RWPE2 (cell line): ENCODE measurements at regions not wholly inside any gene's neighbourhood (a gene's known extent, or its start where the extent isn't known, plus 50 kb on each side); places are given as distances from the start of the nearest gene placed in this dataset.

Experiments
- ATAC-seq: fragments of 200-7000 bp; cut with Tn5 transposase; 3 replicates; pipeline ENCODE4 v1.9.1; 2021; ENCODE audit warnings: low read depth
- DNase-seq: peaks from one replicate; pipeline ENCODE4 v3.0.0-alpha.2; 2020; ENCODE audit warnings: low spot score
- H3K27ac ChIP-seq: fragments of 450-650 bp; 2 replicates; pipeline ENCODE4 v1.5.1; 2017; ENCODE audit warnings: mild to moderate bottlenecking; ENCODE audit not compliant: poor library complexity, severe bottlenecking
- H3K27me3 ChIP-seq: fragments of 250-450 bp; sonication (Bioruptor Pico); 2 replicates; pipeline ENCODE4 v1.5.1; 2021; ENCODE audit warnings: mild to moderate bottlenecking, moderate library complexity; ENCODE audit not compliant: insufficient read depth, poor library complexity, severe bottlenecking
- H3K36me3 ChIP-seq: fragments of 250-450 bp; sonication (Bioruptor Pico); 2 replicates; pipeline ENCODE4 v1.5.1; 2020; ENCODE audit warnings: low read depth, mild to moderate bottlenecking, moderate library complexity
- H3K4me1 ChIP-seq: fragments of 250-450 bp; sonication (Bioruptor Pico); 2 replicates; pipeline ENCODE4 v1.5.1; 2021; ENCODE audit warnings: mild to moderate bottlenecking, moderate library complexity; ENCODE audit not compliant: insufficient read depth, poor library complexity, severe bottlenecking
- H3K4me3 ChIP-seq: fragments of 250-450 bp; sonication (Bioruptor Pico); 2 replicates; pipeline ENCODE4 v1.5.1; 2021; ENCODE audit warnings: mild to moderate bottlenecking, moderate library complexity; ENCODE audit not compliant: severe bottlenecking
- H3K9me3 ChIP-seq: fragments of 250-450 bp; sonication (Bioruptor Pico); 2 replicates; pipeline ENCODE4 v1.5.1; 2021; ENCODE audit warnings: mild to moderate bottlenecking, moderate library complexity; ENCODE audit not compliant: severe bottlenecking
- TF ChIP-seq, protein P1 (sequence below): fragments of 450-650 bp; IDR thresholded peaks from one replicate; pipeline ENCODE4 v1.5.1; 2017; ENCODE audit warnings: mild to moderate bottlenecking, moderate library complexity; ENCODE audit not compliant: poor library complexity, severe bottlenecking

DNA sequence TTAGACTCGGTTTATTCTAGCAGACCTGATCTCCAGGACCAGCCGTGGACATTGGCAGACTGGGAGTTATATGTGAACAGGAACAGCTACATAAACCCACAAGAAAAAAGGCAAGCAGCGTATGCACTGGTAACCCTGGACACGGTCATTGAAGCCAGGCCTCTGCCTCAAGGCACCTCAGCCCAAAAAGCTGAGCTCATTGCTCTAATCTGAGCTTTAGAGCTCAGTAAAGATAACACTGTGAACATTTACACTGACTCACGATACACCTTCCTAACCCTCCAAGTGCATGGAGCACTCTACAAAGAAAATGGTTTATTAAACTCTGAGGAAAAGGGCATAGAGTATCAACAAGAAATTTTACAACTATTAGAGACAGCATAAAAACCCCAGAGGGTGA is 148.9 kb upstream of the FGF16 start:
- DNase-seq (no peak), ATAC-seq (no peak)
- Histone ChIP-seq H3K9me3 (no peaks in the 10 kb centered on the region), H3K27me3 (no peaks in the 10 kb centered on the region), H3K4me3 (no peak overlapping the region), H3K27ac (no peak overlapping the region), H3K4me1 (no peaks in the 10 kb centered on the region), H3K36me3 (no peaks in the 10 kb centered on the region)
- TF ChIP-seq, protein P1, sequence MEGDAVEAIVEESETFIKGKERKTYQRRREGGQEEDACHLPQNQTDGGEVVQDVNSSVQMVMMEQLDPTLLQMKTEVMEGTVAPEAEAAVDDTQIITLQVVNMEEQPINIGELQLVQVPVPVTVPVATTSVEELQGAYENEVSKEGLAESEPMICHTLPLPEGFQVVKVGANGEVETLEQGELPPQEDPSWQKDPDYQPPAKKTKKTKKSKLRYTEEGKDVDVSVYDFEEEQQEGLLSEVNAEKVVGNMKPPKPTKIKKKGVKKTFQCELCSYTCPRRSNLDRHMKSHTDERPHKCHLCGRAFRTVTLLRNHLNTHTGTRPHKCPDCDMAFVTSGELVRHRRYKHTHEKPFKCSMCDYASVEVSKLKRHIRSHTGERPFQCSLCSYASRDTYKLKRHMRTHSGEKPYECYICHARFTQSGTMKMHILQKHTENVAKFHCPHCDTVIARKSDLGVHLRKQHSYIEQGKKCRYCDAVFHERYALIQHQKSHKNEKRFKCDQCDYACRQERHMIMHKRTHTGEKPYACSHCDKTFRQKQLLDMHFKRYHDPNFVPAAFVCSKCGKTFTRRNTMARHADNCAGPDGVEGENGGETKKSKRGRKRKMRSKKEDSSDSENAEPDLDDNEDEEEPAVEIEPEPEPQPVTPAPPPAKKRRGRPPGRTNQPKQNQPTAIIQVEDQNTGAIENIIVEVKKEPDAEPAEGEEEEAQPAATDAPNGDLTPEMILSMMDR = no peak

DNA sequence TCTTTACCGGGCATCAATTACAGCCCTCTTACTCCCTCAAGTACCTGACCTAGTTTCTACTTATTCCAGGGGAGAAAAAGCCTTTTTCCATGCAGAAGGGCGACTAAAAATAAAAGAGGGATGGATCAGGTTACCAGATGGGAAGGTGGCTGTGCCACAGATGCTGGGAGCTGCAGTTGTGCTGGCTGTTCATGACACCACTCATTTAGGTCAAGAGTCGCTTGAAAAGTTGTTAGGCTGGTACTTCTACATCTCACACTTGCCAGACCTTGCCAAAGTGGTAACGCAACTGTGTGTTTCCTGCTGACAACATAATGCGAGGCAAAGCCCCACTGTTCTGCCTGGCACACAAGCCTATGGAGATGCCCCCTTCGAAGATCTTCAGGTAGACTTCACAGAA is 148.4 kb upstream of the FGF16 start:
- DNase-seq = no peak
- Histone ChIP-seq H3K4me3 (no peak overlapping the region), H3K9me3 (no peaks in the 10 kb centered on the region), H3K27me3 (no peaks in the 10 kb centered on the region), H3K36me3 (no peaks in the 10 kb centered on the region), H3K27ac (no peak overlapping the region), H3K4me1 (no peaks in the 10 kb centered on the region)
- TF ChIP-seq, protein P1 = no peak
- no peak for ATAC-seq

DNA sequence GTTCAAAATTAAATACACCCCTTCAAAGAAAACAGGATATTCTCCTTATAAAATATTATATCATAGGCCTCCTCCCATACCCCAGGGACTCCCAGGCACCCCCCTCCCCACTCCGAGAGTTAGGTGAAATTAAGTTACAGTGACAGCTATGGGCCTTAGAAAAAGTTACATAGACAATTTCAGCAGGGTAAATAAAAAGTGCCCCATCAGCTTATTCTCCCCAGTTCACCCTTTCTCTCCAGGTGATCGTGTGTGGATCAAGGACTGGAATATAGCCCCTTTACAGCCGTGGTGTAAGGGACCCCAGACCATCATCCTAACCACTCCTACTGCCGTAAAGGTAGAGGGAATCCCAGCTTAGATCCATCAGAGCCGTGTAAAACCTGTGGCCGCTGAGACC is 147.6 kb upstream of the FGF16 start:
- H3K36me3 ChIP-seq = no peaks in the 10 kb centered on the region
- H3K4me3 ChIP-seq = no peak overlapping the region
- ATAC-seq = no peak
- H3K9me3 ChIP-seq = no peaks in the 10 kb centered on the region
- no peak overlapping the region for H3K27ac ChIP-seq
- no peaks in the 10 kb centered on the region for H3K27me3 ChIP-seq
- TF ChIP-seq, protein P1 = no peak
- DNase-seq = no peak
- H3K4me1 ChIP-seq = no peaks in the 10 kb centered on the region

DNA sequence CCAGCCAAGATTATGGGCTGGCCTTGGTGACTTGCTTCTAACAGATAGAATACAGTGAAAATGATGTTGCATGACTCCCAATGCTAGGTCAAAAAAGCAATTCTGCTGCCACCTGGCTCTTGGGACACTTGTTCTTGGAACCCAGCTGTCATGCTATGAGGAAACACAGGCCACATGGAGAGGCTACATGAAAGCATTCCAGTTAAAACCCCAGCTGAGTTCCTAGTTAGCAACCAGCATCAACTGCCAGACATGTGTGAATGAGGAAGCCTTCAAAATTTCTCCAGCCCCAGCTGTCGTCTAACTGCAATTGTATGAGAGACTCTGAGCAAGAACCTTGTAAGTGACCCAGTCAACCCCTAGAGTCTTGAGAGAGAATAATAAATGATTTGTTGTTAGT is 105.2 kb upstream of the FGF16 start:
- ATAC-seq (no peak), DNase-seq (no peak)
- TF ChIP-seq, protein P1 = no peak
- no peaks in the 10 kb centered on the region for H3K4me1 ChIP-seq
- H3K36me3 ChIP-seq = no peaks in the 10 kb centered on the region
- no peaks in the 10 kb centered on the region for H3K27me3 ChIP-seq
- H3K4me3 ChIP-seq = no peak overlapping the region
- H3K27ac ChIP-seq = no peak overlapping the region
- no peaks in the 10 kb centered on the region for H3K9me3 ChIP-seq

DNA sequence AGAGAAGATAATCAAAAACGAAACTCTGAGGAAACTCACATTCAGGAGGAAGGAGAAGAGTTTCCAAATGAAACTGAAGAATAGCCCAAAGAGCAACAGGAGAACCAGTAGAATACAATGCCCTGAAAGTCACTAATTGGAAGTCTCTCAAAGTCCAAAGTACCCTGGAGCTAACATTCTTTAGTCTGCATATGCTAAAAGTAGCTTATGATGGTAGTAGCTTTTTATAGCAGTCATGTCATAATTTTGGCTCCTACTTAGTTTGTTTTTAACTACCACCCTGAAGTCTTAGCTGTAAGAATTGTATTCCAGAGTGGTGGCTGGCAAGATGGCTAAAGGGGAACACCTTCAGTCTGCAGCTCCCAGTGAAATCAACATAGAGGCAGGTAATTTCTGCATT is 100.3 kb upstream of the FGF16 start:
- H3K36me3 ChIP-seq = no peaks in the 10 kb centered on the region
- no peaks in the 10 kb centered on the region for H3K9me3 ChIP-seq
- DNase-seq = no peak
- no peaks in the 10 kb centered on the region for H3K4me1 ChIP-seq
- no peak for ATAC-seq
- TF ChIP-seq, protein P1 = no peak
- H3K4me3 ChIP-seq = no peak overlapping the region
- H3K27ac ChIP-seq = no peak overlapping the region
- H3K27me3 ChIP-seq = no peaks in the 10 kb centered on the region
